Right kidney (tissue), 1 donor: ENCODE measurements at regions not wholly inside any gene's neighbourhood (a gene's known extent, or its start where the extent isn't known, plus 50 kb on each side); places are given as distances from the start of the nearest gene placed in this dataset.
"Not testable (repeated sequence)": the region's sequence is repeated elsewhere in the genome, so short reads cannot be mapped to it uniquely, and the experiment has no call there.

ENCODE experiments used
- DNase-seq: peaks from one replicate; pipeline ENCODE4 v3.0.0-alpha.2; 2016

- no peak for DNase-seq
Observed at GRCh38 chr2:56021579-56021978, 98.0 kb upstream of the EFEMP1 start.

DNA sequence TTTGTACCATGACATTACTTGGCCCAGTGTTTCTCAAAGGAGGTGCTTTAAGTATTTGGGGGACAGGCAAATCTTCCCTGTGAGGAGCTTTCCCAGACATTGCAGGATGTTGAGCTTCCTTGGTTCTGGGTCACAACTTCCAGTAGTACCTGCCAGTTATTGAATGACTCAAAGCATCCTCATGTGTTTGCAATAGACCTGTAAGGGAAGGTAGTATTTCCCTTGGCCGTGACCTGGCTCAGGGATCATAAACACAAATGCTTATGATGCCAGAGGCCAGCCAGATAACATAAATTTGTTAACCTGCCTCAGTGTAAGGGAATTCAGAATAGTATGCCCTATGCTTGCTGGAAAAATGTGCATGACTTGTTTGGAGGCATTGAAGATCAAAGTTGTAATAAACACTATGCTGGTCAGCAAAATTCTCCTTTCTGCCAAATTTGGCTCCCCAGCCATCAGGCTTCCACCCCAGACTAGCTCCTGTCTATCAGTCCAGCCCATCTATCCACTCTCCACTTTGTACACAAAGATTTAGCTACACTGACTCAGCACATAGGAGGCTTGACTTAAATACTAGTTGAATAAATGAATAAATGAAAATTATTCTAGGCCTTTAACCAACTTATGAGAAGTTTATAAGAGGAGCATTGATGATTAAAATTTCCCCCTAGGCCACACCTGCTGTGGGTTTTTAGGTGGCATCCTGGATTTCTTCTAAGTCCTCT lies 102.0 kb upstream of the EFEMP1 start:
- DNase-seq = no peak

GRCh38 chr2:56026828-56027227 lies 103.2 kb upstream of the EFEMP1 start:
- DNase-seq = no peak

- no peak for DNase-seq
Observed at GRCh38 chr2:56030062-56030461, 106.5 kb upstream of the EFEMP1 start.

GRCh38 chr2:56030901-56031300 lies 107.3 kb upstream of the EFEMP1 start:
- DNase-seq = no peak

DNA sequence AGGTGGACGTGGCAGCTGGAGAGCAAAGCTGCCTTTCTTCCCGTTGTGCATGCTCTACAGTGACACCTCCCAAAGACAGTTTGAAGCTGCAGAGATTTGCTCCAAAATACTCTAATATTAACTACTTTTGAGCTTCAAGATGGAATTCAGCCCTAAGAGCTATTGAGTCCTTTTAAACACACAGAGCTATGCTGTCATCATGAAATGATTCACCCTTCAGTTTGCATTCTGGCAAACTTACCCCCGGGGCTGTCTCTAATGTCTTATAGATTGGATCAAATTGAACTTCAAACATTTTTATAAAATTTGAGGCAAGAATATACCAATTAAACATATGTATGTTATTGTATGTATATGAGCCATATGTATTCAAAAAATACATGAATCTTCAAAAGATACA lies 110.7 kb upstream of the EFEMP1 start:
- DNase-seq = no peak

GRCh38 chr2:56040189-56040588 lies 116.6 kb upstream of the EFEMP1 start:
- DNase-seq = no peak

- DNase-seq = no peak
Observed at GRCh38 chr2:56040834-56041233, 117.3 kb upstream of the EFEMP1 start.

GRCh38 chr2:56047136-56047535 lies 123.6 kb upstream of the EFEMP1 start:
- no peak for DNase-seq

DNA sequence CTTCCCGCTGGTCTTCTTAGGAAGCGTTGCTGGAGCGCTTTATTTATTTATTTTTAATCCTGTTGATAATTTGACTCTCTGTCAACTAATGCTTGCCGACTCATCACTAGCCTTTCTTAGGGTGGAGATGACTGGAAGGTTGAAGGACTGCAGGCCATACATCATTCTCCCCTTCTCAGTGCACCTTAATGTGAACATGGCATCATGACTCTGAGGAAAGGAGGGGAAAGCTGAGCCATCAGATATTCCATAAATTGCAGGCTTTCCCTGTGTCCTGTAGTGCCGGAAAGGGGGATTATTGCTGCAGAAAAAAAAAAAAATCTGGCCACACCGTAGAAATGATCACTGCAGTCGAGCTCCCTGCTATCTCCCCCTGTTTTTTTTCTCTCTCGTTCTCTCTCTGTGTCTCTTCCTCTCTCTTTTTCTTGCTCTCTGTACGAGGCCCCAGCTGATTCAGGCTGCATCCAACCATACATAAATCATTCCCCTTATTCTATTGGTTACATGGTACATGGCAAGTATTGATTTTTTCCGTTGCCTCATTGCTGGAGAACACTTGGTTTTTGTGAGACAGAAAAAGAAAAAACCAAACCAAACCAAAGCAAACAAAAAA lies 125.8 kb upstream of the EFEMP1 start:
- no peak for DNase-seq

GRCh38 chr2:56053679-56054078 lies 130.1 kb upstream of the EFEMP1 start:
- no peak for DNase-seq

DNA sequence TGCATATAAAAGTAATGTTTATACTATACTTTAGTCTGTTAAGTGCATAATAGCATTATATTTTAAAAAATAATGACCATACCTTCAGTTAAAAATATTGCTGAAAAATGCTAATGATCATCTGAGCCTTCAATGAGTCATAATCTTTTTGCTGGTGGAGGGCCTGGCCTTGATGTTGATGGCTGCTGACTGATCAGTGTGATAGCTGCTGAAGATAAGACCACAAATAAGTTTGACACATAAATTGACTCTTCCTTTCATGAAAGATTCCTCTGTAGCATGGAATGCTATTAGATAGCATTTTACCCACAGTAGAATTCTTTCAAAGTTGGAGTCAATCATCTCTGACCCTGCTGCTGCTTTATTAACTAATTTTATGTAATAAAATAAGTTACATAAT lies 128.4 kb upstream of the CCDC85A start:
- no peak for DNase-seq

DNA sequence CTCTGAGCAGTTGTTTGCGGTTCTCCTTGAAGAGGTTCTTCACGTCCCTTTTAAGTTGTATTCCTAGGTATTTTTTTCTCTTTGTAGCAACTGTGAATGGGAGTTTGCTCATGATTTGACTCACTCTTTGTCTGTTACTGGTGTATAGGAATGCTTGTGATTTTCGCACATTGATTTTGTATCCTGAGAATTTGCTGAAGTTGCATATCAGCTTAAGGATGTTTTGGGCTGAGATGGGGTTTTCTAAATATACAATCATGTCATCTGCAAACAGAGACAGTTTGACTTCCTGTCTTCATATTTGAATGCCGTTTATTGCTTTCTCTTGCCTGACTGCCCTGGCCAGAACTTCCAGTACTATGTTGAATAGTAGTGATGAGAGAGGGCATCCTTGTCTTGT lies 122.5 kb upstream of the CCDC85A start:
- not testable (repeated sequence) for DNase-seq

- DNase-seq = no peak
Observed at GRCh38 chr2:56068746-56069145, 115.0 kb upstream of the CCDC85A start.

GRCh38 chr2:56077359-56077915 lies 106.4 kb upstream of the CCDC85A start:
- DNase-seq = no peak

DNA sequence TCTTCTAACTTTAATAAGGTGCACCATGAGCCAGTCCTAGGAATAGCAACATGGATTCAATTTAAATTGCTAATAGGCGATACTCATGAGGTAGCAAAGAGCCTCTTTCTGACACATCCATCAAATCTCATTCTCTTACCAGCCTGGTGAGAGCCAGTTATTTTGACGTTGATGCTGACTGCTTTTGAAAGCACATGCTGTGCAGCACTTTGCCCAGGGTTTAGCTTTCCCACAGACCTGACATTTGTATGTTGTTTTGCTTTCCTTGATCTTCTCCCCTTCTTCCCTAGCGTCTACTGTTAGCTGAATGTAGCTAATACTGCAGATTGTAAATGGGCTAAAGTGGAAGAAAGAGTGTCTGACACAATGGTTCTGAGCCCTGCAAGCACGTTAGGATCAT lies 101.1 kb upstream of the CCDC85A start:
- no peak for DNase-seq

- no peak for DNase-seq
Observed at GRCh38 chr2:56084111-56084901, 99.5 kb upstream of the CCDC85A start.

DNA sequence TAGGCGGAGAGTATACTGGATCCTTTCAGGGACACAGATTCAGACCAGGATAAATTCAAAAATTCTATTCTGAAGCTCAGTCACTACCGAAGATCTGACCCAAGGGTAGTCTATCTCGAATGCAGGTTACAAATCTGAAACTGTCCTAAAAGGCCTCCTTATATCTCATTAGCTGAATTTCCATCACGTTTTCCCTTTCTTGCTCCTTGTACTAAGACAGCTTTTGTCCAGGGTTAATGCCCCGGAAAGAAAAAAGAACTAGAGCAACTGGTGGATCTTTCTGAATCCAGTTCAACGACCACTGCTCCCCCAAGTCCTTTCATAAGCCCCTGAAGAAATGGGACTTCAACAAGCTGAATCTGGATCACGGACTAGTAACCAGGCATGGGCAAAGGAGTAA lies 97.5 kb upstream of the CCDC85A start:
- no peak for DNase-seq

- DNase-seq = no peak
Observed at GRCh38 chr2:56088411-56088810, 95.4 kb upstream of the CCDC85A start.

DNA sequence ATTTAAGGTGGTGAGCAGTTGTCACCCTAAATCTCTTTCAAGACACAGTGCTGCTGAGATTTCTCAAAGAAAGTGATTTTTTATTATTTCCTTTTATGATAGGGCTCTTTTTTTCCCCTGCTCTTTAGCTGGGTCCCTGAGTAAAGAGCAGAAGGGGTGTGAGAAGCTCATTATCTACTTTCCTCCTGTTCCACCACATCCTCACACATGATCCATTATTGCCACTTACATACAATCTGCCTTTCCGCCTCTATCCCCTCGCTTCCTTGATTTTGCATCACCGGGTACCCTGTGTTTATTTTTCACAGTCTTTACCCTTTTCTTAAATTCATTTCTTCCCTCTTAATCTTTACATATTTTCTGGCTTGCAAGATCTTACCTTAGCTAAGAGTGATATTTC lies 93.9 kb upstream of the CCDC85A start:
- DNase-seq = no peak

DNA sequence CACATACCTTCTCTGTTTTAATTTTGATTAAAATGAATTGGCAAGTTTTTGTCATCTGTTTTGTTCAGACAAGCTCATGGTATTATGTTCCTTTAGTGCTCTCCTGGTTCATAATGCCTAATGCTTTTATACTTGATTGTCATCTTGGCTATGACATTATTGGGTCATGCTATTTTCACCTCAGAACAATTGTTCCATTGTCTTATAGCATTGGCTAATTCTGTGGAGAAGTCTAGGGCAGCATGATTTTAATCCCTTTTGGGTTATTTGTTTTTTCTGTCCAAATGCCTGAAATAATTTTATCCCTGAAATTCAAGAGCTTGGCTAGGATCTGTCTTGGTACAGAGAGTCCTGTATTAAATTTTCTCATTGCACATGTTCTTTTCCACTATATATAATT lies 83.8 kb upstream of the CCDC85A start:
- DNase-seq = no peak

DNA sequence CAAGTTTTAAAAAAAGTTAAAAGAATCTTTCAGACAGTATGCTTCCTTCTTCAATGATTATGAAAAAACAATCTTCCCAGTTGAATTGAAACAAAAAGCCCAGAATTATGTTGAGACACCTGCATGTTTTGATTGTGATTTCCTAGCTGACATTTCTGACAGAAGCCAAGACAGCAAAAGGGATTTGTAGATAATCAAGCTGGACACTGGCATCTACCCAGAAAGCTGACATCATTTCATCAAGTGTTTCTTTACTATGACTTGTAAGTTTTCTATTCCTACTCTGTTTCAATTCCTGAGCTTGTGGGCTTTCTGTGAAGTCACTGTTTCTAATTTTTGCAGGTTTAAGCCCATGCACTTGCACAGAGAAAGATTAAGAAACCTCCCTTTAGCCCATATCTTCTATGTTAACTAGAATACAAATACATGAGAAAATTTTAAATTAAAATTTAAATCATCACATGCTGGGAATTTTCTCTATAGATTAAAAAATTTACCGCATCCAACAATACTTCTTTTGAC lies 82.9 kb upstream of the CCDC85A start:
- no peak for DNase-seq

- DNase-seq = no peak
Observed at GRCh38 chr2:56102098-56102497, 81.7 kb upstream of the CCDC85A start.
